Neuronal stem cell (in vitro differentiated cells): ENCODE measurements at regions not wholly inside any gene's neighbourhood (a gene's known extent, or its start where the extent isn't known, plus 50 kb on each side); places are given as distances from the start of the nearest gene placed in this dataset.
A peak's percentile ranks its signal among the peaks of the same experiment; 100 is the strongest.
"Not testable (repeated sequence)": the region's sequence is repeated elsewhere in the genome, so short reads cannot be mapped to it uniquely, and the experiment has no call there.

Experiments used
- DNase-seq: peaks from one replicate; pipeline ENCODE4 v3.0.0-alpha.2; 2013; ENCODE audit warnings: low spot score
- H2AFZ ChIP-seq: one replicate; pipeline ENCODE4 v1.6.1; 2013; ENCODE audit warnings: mild to moderate bottlenecking, low read length, inconsistent platforms
- H2AK5ac ChIP-seq: 2 replicates; pipeline ENCODE4 v1.6.1; 2013; ENCODE audit warnings: low read depth, mild to moderate bottlenecking, inconsistent platforms, low read length, moderate library complexity, mixed read lengths
- H2BK120ac ChIP-seq: 2 replicates; pipeline ENCODE4 v1.6.1; 2013; ENCODE audit warnings: low read depth, mild to moderate bottlenecking, inconsistent platforms, low read length, moderate library complexity, mixed read lengths
- H2BK12ac ChIP-seq: one replicate; pipeline ENCODE4 v1.6.1; 2013; ENCODE audit warnings: low read length, inconsistent platforms
- H2BK15ac ChIP-seq: 2 replicates; pipeline ENCODE4 v1.6.1; 2013; ENCODE audit warnings: mild to moderate bottlenecking, low read length, inconsistent platforms, mixed read lengths
- H2BK5ac ChIP-seq: one replicate; pipeline ENCODE4 v1.6.1; 2013; ENCODE audit warnings: inconsistent platforms, mild to moderate bottlenecking, low read length, moderate library complexity
- H3K14ac ChIP-seq: one replicate; pipeline ENCODE4 v1.6.1; 2013; ENCODE audit warnings: low read length, inconsistent platforms
- H3K18ac ChIP-seq: 2 replicates; pipeline ENCODE4 v1.6.1; 2013; ENCODE audit warnings: low read length, inconsistent platforms
- H3K23ac ChIP-seq: 2 replicates; pipeline ENCODE4 v1.6.1; 2013; ENCODE audit warnings: low read depth, mild to moderate bottlenecking, mixed read lengths, low read length, inconsistent platforms; ENCODE audit not compliant: poor library complexity
- H3K27ac ChIP-seq: replicated peaks from 3 replicates; pipeline ENCODE4 v1.5.1; 2013; ENCODE audit warnings: low read length, inconsistent platforms
- H3K27me3 ChIP-seq, 3 experiments: 2 replicates each; pipeline ENCODE4 v1.6.1; 2013; ENCODE audit warnings: low read length in 3 of 3, mild to moderate bottlenecking in 2 of 3, inconsistent platforms in 1 of 3, low read depth in 1 of 3, mixed read lengths in 1 of 3, moderate library complexity in 1 of 3; ENCODE audit not compliant: control insufficient read depth in 3 of 3, insufficient read depth in 3 of 3
- H3K36me3 ChIP-seq, 2 donors: replicated peaks in 1 of 2; 2 replicates each; pipeline ENCODE4 v1.6.1; 2013; ENCODE audit warnings: low read length in 2 of 2; ENCODE audit not compliant: control insufficient read depth in 2 of 2, insufficient read depth in 2 of 2
- H3K4ac ChIP-seq: 2 replicates; pipeline ENCODE4 v1.6.1; 2013; ENCODE audit warnings: inconsistent platforms, mild to moderate bottlenecking, low read length, moderate library complexity
- H3K4me1 ChIP-seq, 2 donors: 1 replicate in 1 of 2; 2 replicates in 1 of 2; pipeline ENCODE4 v1.6.1; 2013; ENCODE audit warnings: low read length in 2 of 2, low read depth in 1 of 2; ENCODE audit not compliant: control insufficient read depth in 2 of 2, insufficient read depth in 1 of 2
- H3K4me2 ChIP-seq: one replicate; pipeline ENCODE4 v1.6.1; 2013; ENCODE audit warnings: mild to moderate bottlenecking, low read length, inconsistent platforms; ENCODE audit not compliant: insufficient read depth, poor library complexity, severe bottlenecking
- H3K4me3 ChIP-seq, 2 donors: 2 replicates each; pipeline ENCODE4 v1.5.1; 2013; ENCODE audit warnings: low read length in 2 of 2, mild to moderate bottlenecking in 2 of 2, inconsistent platforms in 1 of 2, moderate library complexity in 1 of 2
- H3K79me1 ChIP-seq: one replicate; pipeline ENCODE4 v1.6.1; 2013; ENCODE audit warnings: low read depth, mild to moderate bottlenecking, inconsistent platforms, low read length, moderate library complexity
- H3K9ac ChIP-seq: one replicate; pipeline ENCODE4 v1.6.1; 2013; ENCODE audit warnings: mild to moderate bottlenecking, low read depth, low read length, inconsistent platforms; ENCODE audit not compliant: poor library complexity
- H3K9me3 ChIP-seq, 2 donors: replicated peaks in 1 of 2; 2 replicates each; pipeline versions ENCODE3 to v1.6.1; 2013; ENCODE audit warnings: low read length in 2 of 2, mild to moderate bottlenecking in 2 of 2, inconsistent platforms in 1 of 2, low read depth in 1 of 2, mixed read lengths in 1 of 2, moderate library complexity in 1 of 2; ENCODE audit not compliant: control insufficient read depth in 2 of 2, insufficient read depth in 1 of 2
- H4K8ac ChIP-seq: one replicate; pipeline ENCODE4 v1.6.1; 2013; ENCODE audit warnings: low read depth, mild to moderate bottlenecking, inconsistent platforms, low read length, moderate library complexity
- H4K91ac ChIP-seq: one replicate; pipeline ENCODE4 v1.6.1; 2013; ENCODE audit warnings: low read length, low read depth, mild to moderate bottlenecking, inconsistent platforms; ENCODE audit not compliant: poor library complexity
- WGBS, 2 donors: extraction: QIAGEN DNeasy Blood & Tissue Kit; methylation state at CpG; one replicate each; pipeline ENCODE4 v1.1.7; 2013; ENCODE audit warnings: missing lambda C conversion rate in 2 of 2, mixed read lengths in 1 of 2; ENCODE audit not compliant: insufficient read length in 2 of 2, insufficient replicate concordance in 1 of 2; ENCODE audit errors: extremely low coverage in 2 of 2; 5-methylcytosine and 5-hydroxymethylcytosine counted together

DNA sequence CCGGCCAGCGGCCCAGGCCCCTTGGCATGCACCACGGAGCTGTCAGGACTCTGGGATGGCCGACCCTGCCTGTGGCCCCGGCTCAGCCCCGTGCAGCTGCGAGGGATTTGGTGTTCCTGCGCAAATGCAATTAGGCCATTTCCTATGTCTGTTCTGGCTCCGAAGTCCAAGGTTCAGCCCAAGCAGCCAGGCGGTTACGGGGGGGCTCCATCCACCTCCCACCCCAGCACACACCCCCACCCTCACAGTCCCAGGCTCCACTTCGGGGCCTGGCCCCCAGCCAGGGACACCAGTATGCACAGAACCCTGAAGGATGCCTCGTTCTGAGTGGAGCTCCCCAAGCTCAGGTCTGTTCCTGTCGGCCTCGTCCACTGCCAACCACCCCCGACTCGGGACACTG lies 2965.7 kb downstream of the RPIA start:
- H2BK5ac ChIP-seq: not testable (repeated sequence)

DNA sequence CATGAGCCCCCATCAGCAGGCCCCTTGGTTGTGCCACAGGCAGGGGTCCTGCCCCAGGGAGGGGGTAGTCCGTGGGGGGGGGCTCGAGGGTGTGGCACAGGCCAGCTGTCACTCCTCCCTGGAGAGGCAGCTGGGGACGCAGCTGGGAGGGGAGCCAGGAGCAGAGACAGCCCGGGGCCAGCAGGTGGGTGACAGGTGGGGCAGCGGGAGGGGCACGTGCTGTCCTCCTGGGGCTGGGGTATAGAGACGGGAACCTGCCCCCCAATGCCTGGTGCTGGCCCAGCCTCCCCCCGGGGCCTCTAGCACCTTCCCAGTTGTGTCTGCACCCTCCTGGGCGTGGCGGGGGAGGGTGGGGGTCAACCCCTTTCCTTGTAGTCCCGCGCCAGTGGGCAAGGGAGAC lies 2966.9 kb downstream of the RPIA start:
- H3K23ac ChIP-seq, H4K8ac ChIP-seq, H3K4ac ChIP-seq, H2AFZ ChIP-seq, H3K27ac ChIP-seq, H3K4me1 ChIP-seq, H2AK5ac ChIP-seq, H2BK15ac ChIP-seq, DNase-seq, H3K4me3 ChIP-seq, H3K18ac ChIP-seq, H3K4me2 ChIP-seq, H3K36me3 ChIP-seq, H2BK12ac ChIP-seq, H4K91ac ChIP-seq, H3K14ac ChIP-seq, H2BK5ac ChIP-seq, H3K9ac ChIP-seq, H3K79me1 ChIP-seq, H3K27me3 ChIP-seq, H3K9me3 ChIP-seq, H2BK120ac ChIP-seq: not testable (repeated sequence)
- WGBS, 2 donors: no CpG with 5 or more reads among the region's 12 CpGs

More for the DNA sequence above, 2965.7 kb downstream of the RPIA start:
- H3K36me3 ChIP-seq, DNase-seq, H3K27me3 ChIP-seq, H3K14ac ChIP-seq, H3K9ac ChIP-seq, H3K4me1 ChIP-seq, H2BK15ac ChIP-seq, H2AFZ ChIP-seq, H3K18ac ChIP-seq, H3K9me3 ChIP-seq, H2BK120ac ChIP-seq, H2AK5ac ChIP-seq, H3K79me1 ChIP-seq, H4K91ac ChIP-seq, H3K27ac ChIP-seq, H4K8ac ChIP-seq, H3K23ac ChIP-seq, H3K4me2 ChIP-seq, H3K4me3 ChIP-seq, H2BK12ac ChIP-seq, H3K4ac ChIP-seq: not testable (repeated sequence)
- WGBS, 2 donors: no CpG with 5 or more reads among the region's 17 CpGs

DNA sequence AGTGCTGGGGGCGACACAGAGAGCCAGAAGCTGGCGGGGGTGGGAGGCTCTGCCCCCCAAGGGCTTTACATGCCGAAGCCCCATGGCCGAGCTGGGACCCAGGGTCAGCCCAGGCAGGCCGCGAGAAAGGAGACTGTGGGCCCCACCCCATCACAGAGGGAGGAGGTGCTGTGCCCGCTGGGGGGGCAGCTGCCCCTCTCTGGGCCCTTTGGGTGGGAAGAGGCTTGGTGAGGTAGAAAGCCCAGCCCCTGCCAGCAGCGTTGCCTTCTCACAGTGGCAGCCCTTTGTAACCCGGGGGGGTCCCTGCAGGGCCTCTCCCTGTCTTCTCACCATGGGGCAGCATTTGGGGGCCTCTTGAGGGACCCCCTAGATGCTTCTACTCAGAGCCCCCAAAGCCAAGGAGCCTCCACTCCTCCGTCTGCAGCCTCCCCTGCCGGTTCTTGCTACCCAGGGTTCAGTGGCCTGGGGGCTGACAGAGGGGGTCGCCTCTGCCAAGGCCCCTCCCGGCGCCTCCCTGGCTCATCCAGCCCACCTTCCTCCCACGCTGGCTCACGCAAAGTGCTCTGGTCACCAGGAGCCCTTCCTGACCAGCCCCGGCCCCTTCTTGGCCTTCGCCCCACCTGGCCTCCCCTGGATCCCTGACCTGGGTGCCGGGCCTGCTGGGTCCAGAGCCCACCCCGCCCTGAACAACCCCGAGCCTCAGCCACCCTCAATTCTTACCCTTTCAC lies 2967.9 kb downstream of the RPIA start:
- H3K4me2 ChIP-seq, H2BK5ac ChIP-seq, H4K91ac ChIP-seq, DNase-seq, H3K27ac ChIP-seq, H2BK120ac ChIP-seq, H3K4me1 ChIP-seq, H3K79me1 ChIP-seq, H3K4ac ChIP-seq, H2AK5ac ChIP-seq, H3K14ac ChIP-seq, H3K36me3 ChIP-seq, H4K8ac ChIP-seq, H3K18ac ChIP-seq, H2AFZ ChIP-seq, H3K27me3 ChIP-seq, H2BK15ac ChIP-seq, H3K23ac ChIP-seq, H3K9me3 ChIP-seq, H2BK12ac ChIP-seq, H3K9ac ChIP-seq: not testable (repeated sequence)
- no CpG with 5 or more reads among the region's 21 CpGs for WGBS, 2 donors
- peak overlapping the region in 1 of 2 donors; percentile 32 for H3K4me3 ChIP-seq

GRCh38 chr2:91659917-91660275 lies 2968.4 kb downstream of the RPIA start:
- Histone ChIP-seq H3K4me2 (peak overlapping the region; percentile 33), H3K4me3 (peak overlapping the region; percentile 37 to 59), H2AFZ (peak overlapping the region; percentile 71)
- not testable (repeated sequence) for H3K9ac ChIP-seq, H4K8ac ChIP-seq, H3K27me3 ChIP-seq, H2BK120ac ChIP-seq, H3K23ac ChIP-seq, H2BK12ac ChIP-seq, H3K9me3 ChIP-seq, H3K4ac ChIP-seq, H4K91ac ChIP-seq, H3K79me1 ChIP-seq, H3K27ac ChIP-seq, H2BK15ac ChIP-seq, H3K36me3 ChIP-seq, H3K4me1 ChIP-seq, H2AK5ac ChIP-seq, H3K14ac ChIP-seq, H2BK5ac ChIP-seq, H3K18ac ChIP-seq
- WGBS, 2 donors: no CpG with 5 or more reads among the region's 34 CpGs
- DNase-seq: peak; percentile 17
